ENCODE measurements at regions not wholly inside any gene's neighbourhood (a gene's known extent, or its start where the extent isn't known, plus 50 kb on each side); places are given as distances from the start of the nearest gene placed in this dataset.

DNA sequence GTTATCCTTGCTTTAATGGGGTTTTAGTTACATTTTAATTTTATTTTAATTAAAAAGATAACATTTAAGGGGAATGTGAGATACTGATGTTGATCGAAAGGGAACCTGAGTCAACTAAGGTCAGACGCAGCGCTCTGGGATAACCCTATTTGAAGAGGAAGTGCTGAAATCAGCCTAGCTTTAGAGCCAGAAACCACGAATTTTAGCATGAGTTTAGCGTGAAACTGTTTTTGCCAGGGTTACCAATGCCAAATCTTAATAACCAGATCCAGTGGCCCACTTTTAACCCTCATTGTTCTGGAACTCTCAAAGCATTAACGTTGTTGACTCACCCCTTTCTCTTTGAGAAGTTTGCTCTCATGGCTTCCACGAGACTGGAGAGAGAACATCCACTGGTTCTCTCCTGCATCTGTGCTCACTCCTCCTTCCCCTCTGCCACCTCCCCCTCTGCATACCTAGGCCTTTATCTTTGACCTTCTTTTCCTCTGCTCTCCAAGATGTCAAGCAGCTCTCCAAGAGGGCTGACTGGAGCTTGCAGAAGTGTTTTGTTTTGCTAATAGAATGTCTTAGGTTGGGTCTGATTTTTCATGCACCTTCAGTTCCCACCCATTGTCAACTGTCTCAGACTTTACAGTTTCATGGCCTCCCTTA lies 198.3 kb upstream of the CELF2 start:
- TF ChIP-seq POLR2A (IDR thresholded peaks at IDR 0.05) = no peak
- TF ChIP-seq, protein P1, sequence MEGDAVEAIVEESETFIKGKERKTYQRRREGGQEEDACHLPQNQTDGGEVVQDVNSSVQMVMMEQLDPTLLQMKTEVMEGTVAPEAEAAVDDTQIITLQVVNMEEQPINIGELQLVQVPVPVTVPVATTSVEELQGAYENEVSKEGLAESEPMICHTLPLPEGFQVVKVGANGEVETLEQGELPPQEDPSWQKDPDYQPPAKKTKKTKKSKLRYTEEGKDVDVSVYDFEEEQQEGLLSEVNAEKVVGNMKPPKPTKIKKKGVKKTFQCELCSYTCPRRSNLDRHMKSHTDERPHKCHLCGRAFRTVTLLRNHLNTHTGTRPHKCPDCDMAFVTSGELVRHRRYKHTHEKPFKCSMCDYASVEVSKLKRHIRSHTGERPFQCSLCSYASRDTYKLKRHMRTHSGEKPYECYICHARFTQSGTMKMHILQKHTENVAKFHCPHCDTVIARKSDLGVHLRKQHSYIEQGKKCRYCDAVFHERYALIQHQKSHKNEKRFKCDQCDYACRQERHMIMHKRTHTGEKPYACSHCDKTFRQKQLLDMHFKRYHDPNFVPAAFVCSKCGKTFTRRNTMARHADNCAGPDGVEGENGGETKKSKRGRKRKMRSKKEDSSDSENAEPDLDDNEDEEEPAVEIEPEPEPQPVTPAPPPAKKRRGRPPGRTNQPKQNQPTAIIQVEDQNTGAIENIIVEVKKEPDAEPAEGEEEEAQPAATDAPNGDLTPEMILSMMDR (IDR thresholded peaks at IDR 0.05) = no peak

Data from esophagus squamous epithelium (tissue), 4 donors.